Activated CD4-positive, alpha-beta T cell treated with anti-CD3 and anti-CD28 coated beads for 24 hours (primary cell): ENCODE measurements at regions not wholly inside any gene's neighbourhood (a gene's known extent, or its start where the extent isn't known, plus 50 kb on each side); places are given as distances from the start of the nearest gene placed in this dataset.
"Not testable (repeated sequence)": the region's sequence is repeated elsewhere in the genome, so short reads cannot be mapped to it uniquely, and the experiment has no call there.

Experiments used
- DNase-seq, 2 donors: peaks; one replicate each; pipeline ENCODE4 v3.0.0-alpha.2; 2020; ENCODE audit warnings: low read depth in 2 of 2

DNA sequence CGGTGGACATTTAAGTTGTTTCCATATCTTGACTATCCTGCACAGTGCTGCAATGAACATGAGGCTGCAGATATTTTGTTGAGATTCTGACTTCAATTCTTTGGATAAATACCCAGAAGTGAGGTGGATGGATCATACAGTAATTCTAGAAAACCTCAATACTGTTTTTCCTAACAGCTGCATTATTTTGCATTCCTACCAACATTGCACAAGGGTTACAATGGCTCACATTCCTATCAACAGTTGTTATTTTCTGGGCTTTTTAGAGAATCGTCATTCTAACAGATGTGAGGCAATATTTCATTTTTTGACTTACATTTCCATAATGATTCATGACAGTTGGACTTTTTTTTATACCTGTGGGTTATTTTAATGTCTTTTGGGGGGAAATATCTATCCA lies 716.9 kb upstream of the ANO3 start:
- DNase-seq: no peak

DNA sequence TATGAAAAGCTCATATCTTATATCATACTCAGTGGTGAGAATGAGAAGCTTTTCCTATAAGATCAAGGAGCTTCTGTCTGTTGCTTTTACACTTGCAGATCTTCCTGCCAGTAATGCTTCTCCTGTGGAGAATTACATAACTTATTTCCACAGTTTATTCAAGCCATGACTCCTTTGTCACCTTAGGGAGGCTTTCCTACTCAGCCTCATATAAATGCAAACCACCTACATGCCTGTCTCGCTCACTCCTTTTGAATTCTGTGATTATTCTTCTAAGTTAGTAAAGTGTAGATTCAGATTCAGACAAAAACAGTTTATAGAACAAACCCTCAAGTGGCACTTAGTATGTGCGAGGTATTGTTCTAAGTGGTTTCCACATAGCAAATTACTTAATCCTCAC lies 716.1 kb upstream of the ANO3 start:
- no peak for DNase-seq

DNA sequence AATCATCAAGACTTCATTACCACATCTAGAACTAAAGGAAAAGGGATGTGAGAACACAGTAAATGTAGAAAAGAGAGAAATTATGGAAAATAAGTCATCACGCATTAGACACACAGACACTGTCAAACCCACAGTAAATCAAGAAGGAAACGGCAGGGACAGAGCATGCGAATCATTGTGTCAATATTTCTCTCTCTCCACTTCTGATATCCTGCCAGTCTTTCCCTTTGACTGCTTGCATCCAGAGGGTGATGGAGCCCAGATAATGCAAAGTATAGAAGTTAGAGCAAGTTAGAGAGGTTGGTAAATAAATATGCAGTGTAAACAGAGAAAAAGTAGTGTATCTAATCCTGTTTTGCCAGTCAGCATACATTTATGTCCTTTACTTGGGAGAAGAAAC lies 706.8 kb upstream of the ANO3 start:
- DNase-seq: no peak

DNA sequence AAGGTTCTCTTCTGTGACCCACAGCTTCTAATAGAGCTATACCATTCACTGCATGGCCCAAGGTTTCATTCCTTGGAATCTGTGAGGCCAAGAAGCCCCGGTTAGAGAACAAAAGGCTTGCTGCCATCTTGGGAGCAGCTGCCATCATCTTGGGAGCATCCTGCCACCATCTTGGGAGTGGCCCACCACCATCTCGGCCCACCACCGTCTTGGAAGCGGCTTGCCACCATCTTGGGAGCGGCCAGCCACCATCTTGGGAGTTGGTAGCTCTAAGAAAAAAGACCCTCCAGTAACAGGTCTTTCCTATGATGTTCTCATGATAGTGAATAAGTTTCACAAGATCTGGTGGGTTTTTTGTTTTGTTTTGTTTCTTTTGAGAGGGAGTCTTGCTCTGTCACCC lies 703.9 kb upstream of the ANO3 start:
- DNase-seq: no peak

DNA sequence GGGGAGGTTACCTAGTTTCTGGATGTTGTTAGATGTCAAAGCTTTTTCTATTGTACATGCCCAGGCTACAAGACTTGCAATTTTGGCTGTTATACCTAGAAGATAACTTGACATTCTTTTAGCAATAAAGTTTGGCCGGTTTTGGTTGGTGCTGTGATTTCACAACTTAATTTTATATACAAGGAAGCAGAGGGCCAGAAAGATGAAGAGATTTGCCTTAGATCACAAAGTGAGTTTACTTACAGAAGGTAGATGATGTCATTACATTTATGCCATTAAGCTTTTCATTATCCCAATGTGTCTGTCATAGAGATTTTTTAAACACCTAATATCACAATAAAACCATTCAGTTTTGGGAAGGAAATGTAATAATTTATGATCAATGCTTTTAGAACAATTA lies 698.7 kb upstream of the ANO3 start:
- DNase-seq: no peak

DNA sequence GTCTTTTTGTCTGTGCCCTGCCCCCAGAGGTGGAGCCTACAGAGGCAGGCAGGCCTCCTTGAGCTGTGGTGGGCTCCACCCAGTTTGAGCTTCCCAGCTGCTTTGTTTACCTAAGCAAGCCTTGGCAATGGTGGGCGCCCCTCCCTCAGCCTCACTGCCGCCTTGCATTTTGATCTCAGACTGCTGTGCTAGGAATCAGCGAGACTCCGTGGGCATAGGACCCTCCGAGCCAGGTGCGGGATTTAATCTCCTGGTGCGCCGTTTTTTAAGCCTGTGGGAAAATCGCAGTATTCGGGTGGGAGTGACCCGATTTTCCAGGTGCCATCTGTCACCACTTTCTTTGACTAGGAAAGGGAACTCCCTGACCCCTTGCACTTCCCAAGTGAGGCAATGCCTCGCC lies 682.7 kb upstream of the ANO3 start:
- DNase-seq: not testable (repeated sequence)

DNA sequence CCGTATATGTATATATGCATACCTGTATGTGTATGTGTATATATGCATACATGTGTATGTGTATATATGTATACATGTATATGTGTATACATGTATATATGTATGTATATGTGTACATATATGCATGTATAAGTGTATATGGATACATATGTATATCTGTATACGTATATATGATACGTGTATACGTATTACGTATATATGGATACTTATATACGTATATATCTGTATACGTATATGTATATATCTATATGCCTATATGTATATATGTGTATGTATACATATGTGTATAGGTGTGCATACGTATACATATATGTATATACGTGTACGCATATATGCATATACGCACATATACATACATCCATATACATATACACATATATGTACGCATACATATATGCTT lies 681.6 kb upstream of the ANO3 start:
- no peak for DNase-seq

DNA sequence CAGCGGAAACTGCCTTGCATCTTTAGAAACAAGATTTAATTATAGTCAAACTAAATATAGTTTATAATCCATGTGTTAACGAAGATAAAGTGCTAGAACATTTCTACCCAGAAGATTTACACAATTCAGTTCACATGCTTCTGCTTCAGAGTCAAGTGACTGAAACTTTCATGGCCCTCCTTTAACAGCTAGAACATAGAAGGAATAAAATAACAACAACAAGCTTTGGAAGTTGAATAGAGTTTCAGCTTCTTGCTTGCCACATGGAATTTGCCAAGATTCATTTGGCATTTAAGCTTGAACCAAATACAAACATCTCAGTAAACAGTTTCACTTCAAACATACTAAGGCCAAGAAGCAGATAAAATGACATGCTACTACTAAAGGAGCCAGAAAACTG lies 676.3 kb upstream of the ANO3 start:
- no peak for DNase-seq

DNA sequence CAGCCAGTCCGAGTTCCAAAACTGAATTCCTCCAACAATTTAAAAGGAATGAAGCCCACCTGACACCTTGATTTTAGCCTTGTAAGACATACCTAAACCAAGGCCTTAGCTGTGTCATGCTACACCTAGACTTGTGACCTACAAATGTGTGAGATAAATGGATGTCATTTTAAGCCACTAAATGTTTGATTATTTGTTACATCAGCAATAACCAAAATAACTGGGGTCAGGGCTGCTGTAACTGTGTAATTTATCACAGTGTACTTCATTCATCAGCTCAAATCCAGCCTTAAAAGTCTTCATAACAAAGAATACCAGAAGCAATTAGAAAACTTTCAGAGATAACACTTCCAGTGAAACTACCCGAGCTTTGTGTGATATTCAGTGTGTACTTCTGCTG lies 673.0 kb upstream of the ANO3 start:
- DNase-seq: no peak

DNA sequence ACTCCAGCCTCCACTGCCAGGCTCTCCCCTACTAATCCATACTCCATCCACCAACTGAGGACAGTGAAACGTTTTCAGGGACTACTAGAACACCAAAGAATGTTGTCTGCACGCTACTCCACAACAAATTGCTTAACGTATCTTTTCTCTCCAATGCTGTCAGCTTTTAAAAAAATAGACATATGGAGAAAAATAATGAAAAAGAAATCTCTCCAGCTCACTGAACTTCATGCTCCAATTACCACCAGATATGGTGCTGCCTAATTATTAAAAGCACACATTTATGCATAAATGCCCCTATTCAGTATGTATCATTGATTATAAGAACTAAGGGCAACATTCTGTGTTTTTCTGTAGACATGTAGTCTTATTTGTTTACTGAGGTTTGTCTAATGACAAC lies 672.2 kb upstream of the ANO3 start:
- no peak for DNase-seq

DNA sequence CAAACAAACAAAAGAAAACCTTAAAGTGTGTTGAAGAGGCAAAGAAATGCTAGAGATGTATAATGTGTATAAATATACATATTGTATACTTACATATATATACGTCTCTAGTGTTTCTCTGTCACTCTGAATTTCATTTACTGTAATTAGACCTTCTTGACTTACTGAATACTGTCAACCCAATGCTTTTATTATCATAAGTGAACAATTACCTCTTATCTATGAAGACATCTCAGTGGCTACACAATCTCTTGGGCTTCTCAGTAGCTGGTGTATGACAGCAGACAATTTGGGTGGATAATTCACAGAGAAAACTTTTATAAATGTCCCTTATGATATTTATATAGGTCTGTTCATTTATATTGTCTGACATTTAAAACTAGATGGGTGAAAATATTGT lies 664.1 kb upstream of the ANO3 start:
- no peak for DNase-seq

DNA sequence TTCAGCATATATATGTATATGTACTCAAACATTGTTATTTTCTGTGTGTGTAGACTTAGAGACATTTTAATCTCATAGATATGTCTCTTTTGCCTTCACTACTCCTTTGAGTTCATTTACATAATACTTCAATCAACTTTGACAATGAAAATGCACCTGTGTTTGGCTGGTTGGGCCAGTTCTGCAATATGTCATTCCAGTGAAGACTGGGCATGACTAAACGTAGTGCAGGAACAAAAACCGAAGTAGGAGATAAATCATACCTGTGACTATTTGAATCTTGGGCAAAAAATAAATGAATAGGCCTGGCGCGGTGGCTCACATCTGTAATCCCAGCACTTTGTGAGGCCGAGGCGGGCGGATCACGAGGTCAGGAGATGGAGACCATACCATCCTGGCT lies 640.0 kb upstream of the ANO3 start:
- DNase-seq: no peak

DNA sequence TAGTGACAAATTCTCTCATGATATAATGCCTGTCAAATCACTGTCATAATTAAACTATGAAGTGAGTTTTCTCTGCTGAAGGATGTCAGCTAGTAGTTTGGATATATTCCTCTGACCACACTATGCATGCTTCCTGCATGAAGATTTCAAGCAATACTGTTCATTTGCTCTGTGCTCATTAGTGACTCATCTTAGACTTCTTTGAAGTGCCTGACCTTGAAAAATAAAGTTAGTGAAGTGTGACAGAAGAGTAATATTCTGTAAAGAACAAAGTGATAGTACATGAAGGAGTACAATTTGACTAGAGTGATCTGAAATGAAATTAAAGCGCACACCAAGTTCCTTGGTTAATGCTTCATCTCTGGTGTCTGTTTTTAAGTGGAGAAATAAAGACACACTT lies 629.5 kb upstream of the ANO3 start:
- DNase-seq: no peak

DNA sequence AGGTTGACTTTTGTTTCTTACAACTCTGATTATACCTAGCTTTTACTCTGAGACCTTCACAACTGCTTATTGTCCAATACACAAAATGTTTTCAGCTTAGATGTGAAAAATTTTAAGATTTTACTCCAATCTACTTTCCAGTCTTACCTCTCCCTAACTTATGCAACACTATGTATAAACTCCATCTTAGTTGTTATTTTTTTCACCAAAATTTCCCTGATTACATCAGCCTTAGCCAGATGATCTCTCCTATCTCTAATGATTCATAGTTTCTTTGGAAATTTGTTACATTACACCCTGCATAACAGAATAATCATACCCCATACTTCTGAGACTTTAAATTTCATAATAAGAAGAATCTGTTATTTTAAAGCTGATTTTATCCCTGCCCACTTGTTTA lies 621.0 kb upstream of the ANO3 start:
- DNase-seq: no peak

DNA sequence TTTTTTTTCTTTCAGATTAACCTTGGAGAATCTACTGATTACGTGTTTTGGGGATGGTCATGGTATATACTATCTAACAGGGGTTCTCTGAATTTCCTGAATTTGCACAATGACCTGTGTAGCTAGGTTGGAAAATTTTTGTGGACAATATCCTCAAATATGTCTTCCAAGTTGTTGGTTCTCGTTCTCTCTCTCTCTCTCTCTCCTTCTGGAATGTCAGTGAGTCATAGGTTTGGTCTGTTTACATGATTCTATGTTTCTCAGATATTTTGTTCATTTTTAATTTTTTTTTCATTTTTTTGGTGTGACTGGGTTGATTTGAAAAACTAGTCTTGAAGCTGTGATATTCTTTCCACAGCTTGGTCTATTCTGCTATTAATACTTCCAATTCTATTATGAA lies 604.0 kb upstream of the ANO3 start:
- DNase-seq: no peak

DNA sequence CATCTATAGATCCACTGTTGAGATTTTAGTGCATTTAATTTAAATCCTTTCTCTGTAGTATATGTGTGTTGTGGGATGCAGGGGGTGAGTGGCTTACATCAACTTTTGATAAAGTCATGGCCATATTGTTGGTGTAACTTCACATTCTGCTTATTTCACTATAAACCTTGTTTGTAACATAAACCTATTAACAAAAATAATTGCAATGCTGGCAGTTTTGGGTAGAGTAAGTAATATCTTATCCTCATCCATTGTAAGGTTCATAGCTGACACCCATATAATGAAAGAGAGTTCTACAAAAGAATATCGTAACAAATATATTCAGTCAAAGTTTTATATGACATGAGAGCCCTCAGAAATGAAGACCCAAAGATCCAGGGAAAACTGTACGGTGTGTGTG lies 601.7 kb upstream of the ANO3 start:
- DNase-seq: no peak

DNA sequence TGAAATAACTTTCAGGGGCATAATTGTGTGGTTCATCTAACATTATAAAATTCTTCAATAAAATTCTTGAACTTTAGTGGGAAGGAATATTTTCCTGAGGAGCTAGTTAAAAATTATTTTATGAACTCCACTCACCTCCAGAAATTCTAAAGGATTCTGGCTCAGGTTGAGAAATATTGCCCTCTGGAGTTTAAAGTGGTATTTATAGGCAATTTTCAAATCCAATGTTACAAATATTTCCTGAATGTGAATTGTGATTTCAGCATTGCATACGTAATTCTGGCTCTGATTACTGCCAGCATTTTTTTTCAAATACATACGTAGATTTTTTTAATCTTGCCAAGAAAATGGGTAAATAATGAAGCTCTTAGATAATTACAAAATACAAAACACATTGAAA lies 598.2 kb upstream of the ANO3 start:
- DNase-seq: no peak

DNA sequence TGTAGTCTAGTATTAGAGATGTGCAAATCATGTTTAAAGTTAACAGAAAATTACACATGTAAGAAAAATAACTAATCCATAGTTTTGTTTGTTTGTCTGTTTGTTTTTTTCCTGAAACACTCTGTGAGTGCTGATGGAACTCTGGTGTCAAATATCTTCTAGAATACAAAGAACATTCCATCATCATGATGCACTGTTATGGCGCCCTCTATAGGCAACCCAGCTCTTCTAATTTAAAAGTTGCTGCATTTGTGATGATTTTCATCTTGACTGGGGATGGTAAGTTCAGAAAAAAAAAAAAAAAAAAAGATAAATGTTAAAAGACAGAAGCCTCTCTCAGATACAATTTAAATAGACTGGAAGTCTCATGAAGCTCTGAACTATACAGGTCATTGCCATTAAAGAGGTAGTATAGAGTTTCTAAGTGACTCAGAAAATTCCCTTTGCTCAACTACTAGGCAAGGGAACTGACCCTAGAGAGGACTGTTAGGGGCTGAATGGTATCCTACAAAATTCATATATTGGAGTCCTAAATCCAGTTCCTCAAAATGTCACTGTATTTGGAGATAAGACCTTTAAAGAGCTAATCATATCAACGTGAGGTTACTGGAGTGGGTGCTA lies 597.2 kb upstream of the ANO3 start:
- no peak for DNase-seq

DNA sequence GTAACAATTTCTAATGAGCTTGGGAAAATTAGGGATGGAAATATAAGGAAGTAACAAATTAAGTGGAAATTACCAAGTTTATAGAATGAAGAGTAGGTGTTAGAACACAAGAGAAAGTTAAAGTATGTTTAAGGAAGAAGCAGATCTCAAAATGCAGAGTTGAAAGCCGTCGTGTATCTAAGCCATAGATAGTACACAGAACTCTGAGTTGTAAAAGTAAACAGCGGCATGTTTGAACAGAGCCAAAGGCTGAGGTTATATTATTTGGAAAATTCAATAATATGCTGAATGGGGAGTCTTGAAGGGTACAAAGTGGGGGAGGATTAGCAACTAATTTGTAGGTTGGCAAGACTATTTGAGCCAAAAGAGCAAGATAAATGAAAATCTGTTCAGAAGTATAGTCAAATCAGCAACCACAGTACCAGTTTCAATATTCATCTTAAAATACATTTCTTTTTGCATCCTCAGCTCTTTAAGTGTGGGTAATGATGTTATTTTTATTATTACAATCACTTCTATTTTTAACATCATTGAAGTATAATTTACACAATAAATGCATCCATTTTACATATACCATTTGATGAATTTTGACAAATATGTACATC lies 594.8 kb upstream of the ANO3 start:
- no peak for DNase-seq

DNA sequence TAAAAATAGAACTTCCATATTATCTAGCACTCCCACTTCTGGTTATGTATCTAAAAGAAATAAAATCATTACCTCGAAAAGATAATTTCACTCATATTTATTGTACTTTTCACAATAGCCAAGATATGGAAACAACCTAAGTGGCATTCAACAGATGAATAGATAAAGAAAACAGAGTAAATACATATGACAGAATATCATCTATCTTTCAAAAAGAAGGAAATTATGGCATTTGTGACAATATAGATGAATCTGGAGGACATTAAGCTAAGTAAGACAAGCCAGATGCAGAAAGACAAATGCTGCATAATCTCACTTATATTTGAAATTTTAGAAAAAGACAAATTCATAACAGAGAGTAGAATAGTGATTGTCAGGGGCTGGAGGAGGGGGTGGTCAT lies 590.0 kb upstream of the ANO3 start:
- DNase-seq: no peak

DNA sequence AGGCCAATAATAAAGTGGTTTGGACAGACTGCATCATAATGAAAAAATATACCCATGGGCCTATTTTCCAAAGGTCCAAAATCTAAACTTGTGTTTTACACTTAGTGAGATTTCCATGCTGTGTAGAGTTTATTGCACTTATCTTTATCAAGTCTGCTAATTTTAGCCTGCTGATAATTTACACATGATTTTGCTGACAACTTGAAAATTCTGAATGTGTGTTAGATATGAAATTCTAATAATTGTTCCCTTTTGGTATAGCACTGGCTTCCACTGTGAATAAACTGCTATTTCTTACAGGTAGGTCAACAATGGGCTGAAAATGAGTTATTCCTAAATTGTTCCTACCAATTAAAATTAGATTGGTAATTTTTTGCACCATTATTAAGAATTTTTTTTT lies 589.1 kb upstream of the ANO3 start:
- no peak for DNase-seq

DNA sequence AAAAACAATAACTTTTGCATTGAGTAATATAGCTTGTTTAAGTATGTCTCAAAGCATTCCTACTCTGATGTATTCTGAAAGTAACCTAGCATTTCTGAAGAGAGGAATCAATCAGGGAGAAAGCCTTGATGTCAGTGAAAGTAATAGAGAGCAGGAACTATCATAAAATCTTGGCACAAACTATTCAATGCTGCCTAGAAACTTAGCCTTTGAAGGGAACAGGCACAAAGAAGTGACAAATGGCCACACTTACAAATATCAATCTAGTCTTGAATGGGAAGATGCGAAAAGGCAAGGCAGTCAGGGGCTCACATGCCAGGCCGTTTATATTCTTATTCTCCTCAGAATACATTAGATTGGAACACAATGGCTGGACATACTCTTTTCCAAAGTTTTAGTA lies 576.5 kb upstream of the ANO3 start:
- DNase-seq: no peak

DNA sequence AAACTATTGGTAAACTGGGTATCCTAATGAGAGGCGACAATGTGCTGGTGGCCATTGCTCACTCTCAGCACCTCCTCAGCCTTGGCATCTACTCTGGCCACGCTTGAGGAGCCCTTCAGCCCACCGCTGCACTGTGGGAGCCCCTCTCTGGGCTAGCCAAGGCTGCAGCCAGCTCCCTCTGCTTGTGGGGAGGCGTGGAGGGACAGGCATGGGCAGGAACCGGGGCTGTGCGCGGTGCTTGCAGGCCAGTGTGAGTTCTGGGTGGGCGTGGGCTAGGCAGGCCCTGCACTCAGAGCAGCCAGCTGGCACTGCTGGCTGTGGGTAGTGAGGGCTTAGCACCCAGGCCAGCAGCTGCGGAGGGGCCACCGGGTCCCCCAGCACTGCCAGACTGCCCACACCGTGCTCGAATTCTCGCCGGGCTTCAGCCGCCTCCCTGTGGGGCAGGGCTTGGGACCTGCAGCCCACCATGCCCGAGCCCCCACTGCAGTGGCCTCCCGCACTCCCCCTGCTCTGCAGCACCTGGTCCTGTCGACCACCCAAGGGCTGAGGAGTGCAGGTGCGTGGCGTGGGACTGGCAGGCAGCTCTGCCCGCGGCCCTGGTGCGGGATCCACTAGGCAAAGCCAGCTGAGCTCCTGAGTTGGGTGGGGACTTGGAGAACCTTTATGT lies 575.9 kb upstream of the ANO3 start:
- DNase-seq: no peak

DNA sequence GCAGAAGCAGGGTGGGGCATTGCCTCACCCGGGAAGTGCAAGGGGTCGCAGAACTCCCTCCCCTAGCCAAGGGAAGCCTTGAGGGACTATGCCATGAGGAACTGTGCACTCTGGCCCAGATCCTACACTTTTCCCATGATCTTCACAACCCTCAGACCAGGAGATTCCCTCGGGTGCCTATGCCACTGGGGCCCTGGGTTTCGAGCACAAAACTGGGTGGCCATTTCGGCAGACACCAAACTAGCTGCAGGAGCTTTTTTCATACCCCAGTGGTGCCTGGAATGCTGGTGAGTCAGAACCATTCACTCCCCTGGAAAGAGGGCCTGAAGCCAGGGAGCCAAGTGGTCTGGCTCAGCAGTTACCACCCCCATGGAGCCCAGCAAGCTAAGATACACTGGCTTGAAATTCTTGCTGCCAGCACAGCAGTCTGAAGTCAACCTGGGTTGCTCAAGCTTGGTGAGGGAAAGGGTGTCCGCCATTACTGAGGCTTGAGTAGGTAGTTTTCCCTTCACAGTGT lies 573.7 kb upstream of the ANO3 start:
- DNase-seq: no peak
